NB4 (cell line): ENCODE measurements at regions not wholly inside any gene's neighbourhood (a gene's known extent, or its start where the extent isn't known, plus 50 kb on each side); places are given as distances from the start of the nearest gene placed in this dataset.

ENCODE experiments used
- DNase-seq: peaks from one replicate; pipeline ENCODE4 v3.0.0; 2010; ENCODE audit warnings: low read depth
- H3K4me3 ChIP-seq: one replicate; pipeline ENCODE4 v1.5.1; 2011; ENCODE audit warnings: mild to moderate bottlenecking, low read depth, low read length, moderate library complexity
- CTCF ChIP-seq: IDR thresholded peaks from one replicate; pipeline ENCODE4 v1.5.1; 2012; ENCODE audit warnings: low read depth, low read length
- MYC ChIP-seq: IDR thresholded peaks from 2 replicates; pipeline ENCODE4 v1.6.1; 2011; ENCODE audit warnings: low read depth, low read length
- POLR2A ChIP-seq: IDR thresholded peaks from 2 replicates; pipeline ENCODE4 v1.6.1; 2011; ENCODE audit warnings: mild to moderate bottlenecking; ENCODE audit not compliant: insufficient read length; ENCODE audit errors: extremely low read depth
- TF ChIP-seq, protein P1 (sequence below): IDR thresholded peaks from 2 replicates; pipeline ENCODE4 v1.6.1; 2011; ENCODE audit warnings: low read depth, low read length

GRCh38 chr1:244325056-244325758 lies 126.5 kb downstream of the ADSS2 start:
- H3K4me3 ChIP-seq: peak overlapping the region; percentile 18
- peak; percentile 87 for DNase-seq

DNA sequence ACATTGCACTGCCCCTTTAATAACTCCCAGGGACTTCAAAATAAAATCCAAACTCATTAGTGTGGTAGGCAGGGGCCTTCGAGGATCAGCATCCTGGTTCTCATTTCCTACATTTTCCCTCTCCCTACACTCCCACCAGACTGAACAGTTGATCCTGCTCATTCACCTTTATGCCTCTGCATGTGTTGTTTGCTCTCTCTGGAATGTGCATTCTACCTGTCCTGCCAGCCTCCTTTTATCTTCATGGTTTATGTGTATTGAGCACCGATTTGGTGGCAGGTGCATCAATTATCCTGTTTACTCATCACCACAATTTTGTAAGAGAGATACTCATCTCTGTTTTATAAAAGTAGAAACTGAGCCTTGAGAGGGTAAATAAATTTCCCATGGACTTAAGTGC lies 125.0 kb downstream of the ADSS2 start:
- TF ChIP-seq, protein P1, sequence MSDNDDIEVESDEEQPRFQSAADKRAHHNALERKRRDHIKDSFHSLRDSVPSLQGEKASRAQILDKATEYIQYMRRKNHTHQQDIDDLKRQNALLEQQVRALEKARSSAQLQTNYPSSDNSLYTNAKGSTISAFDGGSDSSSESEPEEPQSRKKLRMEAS: no peak
- TF ChIP-seq CTCF: no peak
- no peak for TF ChIP-seq MYC
- TF ChIP-seq POLR2A: no peak
- no peak for DNase-seq
- H3K4me3 ChIP-seq: no peak overlapping the region

More at GRCh38 chr1:244325056-244325758, 126.5 kb downstream of the ADSS2 start:
- TF ChIP-seq, protein P1: peak; percentile 65
- TF ChIP-seq POLR2A (no peak), MYC (peak; percentile 63), CTCF (no peak)

DNA sequence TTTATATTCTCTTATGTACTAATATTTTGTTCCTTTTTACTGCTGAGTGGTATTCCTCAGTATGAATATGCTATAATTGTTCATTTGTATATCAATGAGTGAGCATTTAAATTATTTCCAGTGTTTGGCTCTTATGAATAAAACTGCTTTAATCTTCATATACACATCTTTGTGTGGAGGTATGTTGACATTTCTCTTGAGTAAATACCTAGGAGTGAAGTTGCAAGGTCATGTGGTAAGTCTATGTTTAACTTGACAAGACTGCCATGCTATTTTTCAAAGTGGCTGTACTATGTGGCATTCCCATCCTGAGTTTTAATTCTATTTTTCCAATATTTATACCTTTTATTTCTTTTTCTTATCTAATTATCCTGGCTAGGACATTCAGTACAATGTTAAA lies 124.2 kb downstream of the ADSS2 start:
- no peak overlapping the region for H3K4me3 ChIP-seq
- no peak for DNase-seq
- no peak for TF ChIP-seq MYC
- TF ChIP-seq, protein P1: no peak
- TF ChIP-seq POLR2A: no peak
- no peak for TF ChIP-seq CTCF

DNA sequence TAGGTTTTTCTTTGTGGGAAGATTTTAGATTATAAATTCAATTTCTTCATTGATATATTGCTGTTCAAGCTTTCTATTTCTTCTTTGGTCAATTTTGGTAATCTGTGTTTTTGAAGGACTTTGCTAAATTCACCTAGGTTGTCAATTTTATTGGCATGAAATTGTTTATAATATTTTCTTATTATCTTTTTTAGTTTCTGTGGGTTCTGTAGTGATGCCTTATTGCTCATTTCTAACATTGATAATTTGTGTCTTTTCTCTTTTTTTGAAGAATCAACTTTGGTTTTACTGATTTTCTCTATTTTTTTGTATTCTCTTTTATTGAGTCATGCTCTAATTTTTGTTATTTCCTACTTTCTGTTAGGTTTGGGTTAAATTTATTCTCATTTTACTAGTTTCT lies 123.2 kb downstream of the ADSS2 start:
- TF ChIP-seq, protein P1: no peak
- TF ChIP-seq POLR2A (no peak), CTCF (no peak), MYC (no peak)
- DNase-seq: no peak
- no peak overlapping the region for H3K4me3 ChIP-seq

- H3K4me3 ChIP-seq: no peak overlapping the region
- DNase-seq: no peak
- TF ChIP-seq MYC: no peak
- TF ChIP-seq, protein P1: no peak
- no peak for TF ChIP-seq CTCF
- no peak for TF ChIP-seq POLR2A
Measured at GRCh38 chr1:244329591-244330317, 122.0 kb downstream of the ADSS2 start.
